ENCODE measurements at regions not wholly inside any gene's neighbourhood (a gene's known extent, or its start where the extent isn't known, plus 50 kb on each side); places are given as distances from the start of the nearest gene placed in this dataset.

DNA sequence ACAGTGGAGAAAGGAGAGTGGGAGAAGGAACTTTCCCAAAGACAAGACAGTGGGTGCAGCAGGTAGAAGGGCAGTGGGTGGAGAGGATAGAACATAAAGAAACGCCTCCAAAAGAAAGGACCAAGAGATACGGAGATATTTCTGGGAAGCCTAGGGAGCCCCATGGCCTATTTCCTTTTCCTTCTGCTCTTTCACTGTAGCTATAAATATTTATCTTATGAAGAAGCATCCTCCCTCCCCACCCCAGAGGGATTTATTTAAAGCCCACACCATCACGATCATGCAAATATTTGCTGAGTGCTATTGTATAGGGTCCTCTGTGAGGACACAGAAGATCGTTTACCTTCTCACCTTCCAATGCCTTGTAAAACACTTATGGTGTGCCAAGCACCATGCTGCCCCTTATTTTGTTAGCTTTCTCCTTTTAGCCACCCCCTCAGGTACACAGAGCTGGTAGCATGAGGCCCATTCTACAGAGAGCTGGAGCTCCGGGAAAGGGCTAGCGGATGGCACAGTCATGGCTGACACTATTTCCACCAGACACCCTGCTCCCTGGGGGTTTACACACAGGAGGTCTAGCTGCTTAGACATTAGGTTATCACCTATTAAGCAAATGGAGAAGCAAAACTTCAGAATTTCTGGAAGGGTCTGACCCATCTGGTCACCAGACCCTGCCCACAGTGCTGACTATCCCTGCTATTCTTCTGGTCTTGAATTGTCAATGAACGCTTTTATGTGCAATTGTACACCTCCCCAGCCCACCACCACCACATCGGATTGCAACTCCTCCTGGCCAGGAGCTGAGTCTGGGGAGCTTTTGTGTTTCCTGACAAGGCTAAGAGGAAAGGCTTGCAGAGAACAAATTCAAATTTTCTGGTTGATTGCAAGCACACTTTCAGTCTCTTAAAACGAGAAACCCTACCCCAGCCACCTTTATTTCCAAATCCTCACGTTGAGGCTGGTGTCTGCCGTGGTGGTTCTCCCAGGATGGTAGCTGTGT lies 91.8 kb upstream of the KLF7 start:
- DNase-seq = no peak

GRCh38 chr2:207258263-207258991 lies 92.7 kb upstream of the KLF7 start:
- DNase-seq = peak; percentile 35 to 40

GRCh38 chr2:207260021-207260420 lies 94.3 kb upstream of the KLF7 start:
- no peak for DNase-seq

DNA sequence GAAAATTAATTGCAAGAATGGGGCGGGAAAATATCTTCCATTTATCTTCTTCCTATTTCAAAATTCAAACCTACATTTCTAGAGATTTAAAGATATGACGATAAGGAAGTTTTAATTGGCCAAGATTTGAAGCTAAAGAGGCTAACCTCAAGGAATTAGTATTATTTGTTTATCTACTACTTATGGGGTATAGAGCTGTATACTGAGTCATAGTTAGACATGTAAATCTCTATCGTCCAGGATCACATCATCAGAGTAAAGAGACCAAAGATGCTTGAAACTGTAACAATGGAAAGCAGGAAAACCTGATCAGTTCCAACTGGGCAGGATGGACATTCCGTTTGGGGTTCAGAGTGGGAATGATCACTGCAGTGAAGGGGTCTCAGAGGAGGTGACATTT lies 95.2 kb upstream of the KLF7 start:
- no peak for DNase-seq

- DNase-seq = no peak
Measured at GRCh38 chr2:207264310-207264709, 98.6 kb upstream of the KLF7 start.

GRCh38 chr2:207265332-207265731 lies 99.6 kb upstream of the KLF7 start:
- no peak for DNase-seq

GRCh38 chr2:207265869-207266268 lies 100.1 kb upstream of the KLF7 start:
- no peak for DNase-seq

GRCh38 chr2:207266648-207267047 lies 100.9 kb upstream of the KLF7 start:
- no peak for DNase-seq

GRCh38 chr2:207269038-207269437 lies 103.3 kb upstream of the KLF7 start:
- no peak for DNase-seq

DNA sequence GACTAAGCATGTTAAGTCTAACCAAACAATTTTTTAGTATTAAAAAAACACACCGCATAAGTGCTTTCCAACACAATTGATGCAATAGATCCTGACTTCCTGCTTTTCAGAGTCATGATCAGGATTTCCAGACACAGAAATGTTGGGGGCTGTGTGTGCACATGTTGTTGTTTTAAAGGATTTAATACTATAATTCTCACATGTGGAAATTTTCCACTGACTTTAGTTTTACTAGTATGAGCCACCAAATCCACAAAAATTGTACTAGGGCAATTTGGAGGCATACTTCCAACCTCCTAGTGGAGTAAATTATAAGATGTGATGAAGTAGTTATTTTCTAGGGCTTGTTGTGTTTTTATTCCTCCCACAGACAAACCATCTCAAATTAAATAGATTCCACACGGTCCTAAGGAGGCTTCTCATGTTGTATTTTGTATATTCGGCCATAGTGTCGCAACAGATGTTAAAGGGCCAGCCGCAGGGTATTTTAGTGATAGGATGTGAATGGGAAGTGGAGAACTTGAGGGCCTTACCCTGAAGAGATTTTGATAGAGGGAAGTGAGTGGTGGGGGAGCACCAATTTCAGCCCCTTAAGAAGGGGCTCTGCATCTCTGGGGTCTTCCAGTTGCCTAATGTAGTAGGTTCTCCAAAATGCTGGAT lies 108.9 kb upstream of the KLF7 start:
- DNase-seq = peak; percentile 36 to 58

GRCh38 chr2:207275779-207276178 lies 110.0 kb upstream of the KLF7 start:
- no peak for DNase-seq

DNA sequence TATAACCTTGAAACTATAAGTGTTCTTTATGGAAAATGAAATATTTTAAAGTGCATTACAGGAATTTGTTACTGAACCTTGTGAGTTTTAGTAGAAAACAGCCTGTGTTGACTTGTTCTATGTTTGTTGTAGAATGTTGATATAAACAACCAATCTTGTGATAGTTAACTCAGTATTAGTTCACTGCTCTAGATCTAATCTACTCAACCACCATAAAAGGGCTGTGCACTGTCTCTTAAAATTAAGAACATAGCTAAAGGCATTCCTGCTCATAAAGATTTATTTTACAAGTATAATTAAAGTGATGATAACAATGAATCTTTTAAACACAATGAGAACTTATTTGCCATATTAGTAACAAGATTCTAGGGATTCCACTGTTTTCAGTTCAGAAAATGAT lies 110.5 kb upstream of the KLF7 start:
- no peak for DNase-seq

GRCh38 chr2:207276858-207277257 lies 111.1 kb upstream of the KLF7 start:
- no peak for DNase-seq

DNA sequence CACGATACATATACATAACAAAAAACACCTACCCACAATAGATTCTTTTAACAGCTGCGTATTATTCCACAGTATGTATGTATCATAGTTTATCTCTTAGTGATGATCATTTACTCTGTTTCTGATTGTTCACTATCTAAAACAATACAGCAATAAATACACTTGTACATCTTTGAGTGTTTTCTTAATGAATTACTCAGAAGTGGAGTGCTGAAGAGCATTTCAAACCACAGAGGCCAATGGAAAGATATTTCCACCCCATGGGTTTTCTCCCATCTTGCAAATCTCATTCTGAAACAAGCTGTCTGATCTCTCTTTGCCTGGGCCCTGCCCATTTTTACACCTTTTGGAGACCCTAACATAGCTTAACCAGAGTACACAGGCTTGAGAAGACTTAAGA lies 113.8 kb upstream of the KLF7 start:
- DNase-seq = no peak

GRCh38 chr2:207281436-207281835 lies 115.7 kb upstream of the KLF7 start:
- DNase-seq = peak; percentile 54 to 68

DNA sequence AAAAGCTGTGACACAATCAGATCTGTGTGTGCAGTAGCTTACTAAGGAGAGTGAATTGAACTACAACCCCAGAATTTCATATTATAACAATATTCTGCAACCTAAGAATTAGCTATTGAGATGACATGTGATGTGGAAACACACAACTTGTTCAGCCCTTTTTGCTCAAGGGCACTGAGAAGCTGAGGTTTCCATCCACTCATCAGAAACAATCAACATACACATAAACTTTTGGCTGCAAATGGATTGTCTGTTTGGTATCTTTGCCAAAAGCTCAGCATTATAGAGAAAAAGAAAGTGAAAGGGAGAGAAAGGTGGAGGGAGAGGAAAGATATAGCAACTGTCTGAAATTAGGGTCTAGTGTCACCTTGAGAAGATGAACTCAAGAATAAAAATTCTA lies 117.2 kb upstream of the KLF7 start:
- peak in 1 of 2 donors; percentile 16 for DNase-seq

GRCh38 chr2:207283356-207283755 lies 117.6 kb upstream of the KLF7 start:
- DNase-seq = peak; percentile 86 to 94

DNA sequence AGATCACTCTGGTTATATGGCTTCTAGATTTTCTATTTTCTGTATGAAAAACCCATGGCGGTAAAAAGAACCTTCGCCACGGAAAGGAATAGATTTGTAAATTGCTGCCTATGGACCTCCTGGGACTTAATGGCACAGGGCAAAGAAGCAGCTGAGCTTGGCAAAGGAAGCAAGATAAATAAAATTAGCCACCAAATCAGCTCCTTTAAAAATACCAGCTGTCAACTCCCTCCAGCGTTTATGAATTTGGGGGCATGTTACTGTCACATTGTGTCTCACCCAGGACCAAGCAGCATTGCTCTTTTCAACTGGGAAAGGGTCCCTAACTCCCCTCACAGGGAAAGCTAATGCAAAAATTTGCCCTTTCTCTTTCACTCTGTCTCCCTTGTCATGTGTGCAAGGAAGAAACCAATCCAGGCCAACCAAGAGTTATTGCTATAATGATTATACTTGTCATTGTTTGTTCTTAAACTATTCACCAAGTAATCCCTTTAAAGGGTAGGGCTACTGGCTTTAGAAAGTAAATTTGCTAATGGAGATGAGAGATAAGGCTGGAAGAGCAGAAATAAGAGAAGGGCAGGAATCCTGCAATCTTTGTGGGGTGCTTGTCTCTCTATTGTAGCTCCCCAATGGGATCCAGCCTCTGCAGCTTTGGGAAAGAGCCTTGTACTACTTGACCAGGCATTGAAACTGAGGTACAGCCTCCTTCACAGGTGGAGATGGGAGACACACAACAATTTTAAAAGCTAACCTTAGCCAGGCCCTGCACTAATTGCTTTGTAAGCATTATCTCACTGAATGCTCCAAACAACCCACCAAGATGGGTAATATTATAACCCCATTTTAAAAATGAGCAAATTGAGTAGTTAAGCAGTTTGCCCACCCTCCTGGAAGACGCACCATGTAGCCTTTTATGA lies 119.1 kb upstream of the KLF7 start:
- DNase-seq = no peak

- DNase-seq = no peak
Measured at GRCh38 chr2:207285473-207285815, 119.7 kb upstream of the KLF7 start.

DNA sequence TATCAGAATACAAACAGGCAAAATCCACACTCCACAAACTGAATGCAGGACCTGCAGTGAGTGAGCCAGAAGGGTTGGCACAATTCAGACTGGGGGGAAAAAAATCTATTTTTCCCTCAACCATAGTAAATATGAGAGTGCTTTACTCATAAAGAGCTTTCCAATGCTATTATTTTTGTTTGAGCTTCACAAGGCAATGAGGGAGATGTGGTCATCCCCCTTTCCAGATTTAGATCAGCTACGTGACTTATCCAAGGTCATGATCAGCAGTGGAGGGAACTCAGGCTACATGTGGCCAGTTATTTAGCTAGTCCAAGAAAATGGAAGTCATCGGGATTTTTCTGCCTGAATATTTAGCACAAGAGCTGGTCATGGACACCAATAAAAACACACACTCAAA lies 120.4 kb upstream of the KLF7 start:
- no peak for DNase-seq

DNA sequence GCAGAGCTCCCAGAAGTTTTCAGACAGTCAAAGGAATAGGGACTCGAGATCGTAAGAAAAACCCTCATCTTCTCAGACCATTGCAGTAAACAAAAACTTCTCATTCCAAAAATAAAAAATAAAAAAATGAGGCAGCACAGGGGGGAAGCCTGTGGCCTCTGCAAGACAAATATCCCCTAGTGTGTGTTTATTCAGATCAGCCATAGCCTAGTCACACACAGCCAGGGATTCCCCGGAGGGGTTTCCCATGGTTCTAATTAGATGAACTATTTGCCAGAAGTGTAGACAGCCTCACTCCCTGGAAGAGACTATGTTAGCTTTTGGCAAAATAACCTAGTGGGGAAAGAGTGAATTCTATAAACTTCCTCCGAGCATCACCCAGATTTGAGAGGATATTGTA lies 122.9 kb upstream of the KLF7 start:
- DNase-seq = peak; percentile 56 to 85

DNA sequence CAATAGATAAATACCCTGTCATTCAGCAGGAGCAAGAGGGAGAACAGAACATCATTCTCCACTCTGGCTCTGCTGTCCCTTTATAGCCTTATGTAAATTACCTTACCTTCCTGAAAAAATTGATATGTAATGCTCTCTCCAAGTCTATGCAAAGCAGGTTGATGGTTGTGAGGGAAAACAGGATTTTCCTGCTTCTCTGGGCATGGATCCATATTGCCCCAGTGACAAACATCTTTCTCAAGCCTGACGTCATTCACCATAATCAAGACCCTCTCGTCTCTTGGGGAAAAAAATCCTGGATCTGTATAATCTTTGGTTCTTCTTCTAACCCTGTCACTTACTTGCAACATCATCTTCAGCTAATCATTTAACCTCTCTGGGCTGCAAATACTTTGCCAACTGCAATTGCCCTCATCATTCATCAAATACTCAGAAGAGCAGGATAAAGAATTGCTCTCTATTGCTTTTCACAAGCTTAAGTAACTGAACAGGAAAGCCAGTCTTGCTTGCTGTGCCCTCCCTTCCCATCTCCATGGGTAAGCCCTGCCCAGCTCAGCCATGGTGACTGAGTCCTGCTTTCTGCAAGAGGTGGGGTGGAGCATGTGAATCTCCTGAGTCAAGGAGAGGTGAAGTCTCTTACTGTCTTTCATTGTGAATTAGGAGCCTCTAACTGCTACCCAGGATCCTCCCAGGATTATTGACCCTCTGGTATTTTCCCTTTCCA lies 123.7 kb upstream of the KLF7 start:
- no peak for DNase-seq
